HAP-1 (cell line): ENCODE measurements at regions not wholly inside any gene's neighbourhood (a gene's known extent, or its start where the extent isn't known, plus 50 kb on each side); places are given as distances from the start of the nearest gene placed in this dataset.
"Not testable (repeated sequence)": the region's sequence is repeated elsewhere in the genome, so short reads cannot be mapped to it uniquely, and the experiment has no call there.

Source experiments
- DNase-seq, 2 experiments: peaks; one replicate each; pipeline ENCODE4 v3.0.0-alpha.2; 2016 to 2020; ENCODE audit warnings: low spot score in 2 of 2
- H3K27me3 ChIP-seq: fragments of 250-450 bp; sonication (Bioruptor Pico); 2 replicates; pipeline ENCODE4 v1.5.1; 2020; ENCODE audit warnings: low read depth, mild to moderate bottlenecking, moderate library complexity
- H3K36me3 ChIP-seq: fragments of 250-450 bp; sonication (Bioruptor Pico); replicated peaks from 2 replicates; pipeline ENCODE4 v1.5.1; 2020; ENCODE audit warnings: mild to moderate bottlenecking
- H3K4me1 ChIP-seq: fragments of 250-450 bp; sonication (Bioruptor Pico); 2 replicates; pipeline ENCODE4 v1.5.1; 2020; ENCODE audit warnings: mild to moderate bottlenecking
- H3K4me3 ChIP-seq: fragments of 250-450 bp; sonication (Bioruptor Pico); 2 replicates; pipeline ENCODE4 v1.5.1; 2020; ENCODE audit warnings: mild to moderate bottlenecking, moderate library complexity
- H3K9me3 ChIP-seq: fragments of 250-450 bp; sonication (Bioruptor Pico); 2 replicates; pipeline ENCODE4 v1.5.1; 2020; ENCODE audit warnings: mild to moderate bottlenecking, moderate library complexity
- in situ Hi-C: fragments of 300-500 bp; cut with MboI; formaldehyde crosslinking; loops from 3 replicates; pipeline ENCODE4 v1.14.3; 2020; ENCODE audit warnings: low sequenced_read_pairs, inconsistent platforms, mixed read lengths

DNA sequence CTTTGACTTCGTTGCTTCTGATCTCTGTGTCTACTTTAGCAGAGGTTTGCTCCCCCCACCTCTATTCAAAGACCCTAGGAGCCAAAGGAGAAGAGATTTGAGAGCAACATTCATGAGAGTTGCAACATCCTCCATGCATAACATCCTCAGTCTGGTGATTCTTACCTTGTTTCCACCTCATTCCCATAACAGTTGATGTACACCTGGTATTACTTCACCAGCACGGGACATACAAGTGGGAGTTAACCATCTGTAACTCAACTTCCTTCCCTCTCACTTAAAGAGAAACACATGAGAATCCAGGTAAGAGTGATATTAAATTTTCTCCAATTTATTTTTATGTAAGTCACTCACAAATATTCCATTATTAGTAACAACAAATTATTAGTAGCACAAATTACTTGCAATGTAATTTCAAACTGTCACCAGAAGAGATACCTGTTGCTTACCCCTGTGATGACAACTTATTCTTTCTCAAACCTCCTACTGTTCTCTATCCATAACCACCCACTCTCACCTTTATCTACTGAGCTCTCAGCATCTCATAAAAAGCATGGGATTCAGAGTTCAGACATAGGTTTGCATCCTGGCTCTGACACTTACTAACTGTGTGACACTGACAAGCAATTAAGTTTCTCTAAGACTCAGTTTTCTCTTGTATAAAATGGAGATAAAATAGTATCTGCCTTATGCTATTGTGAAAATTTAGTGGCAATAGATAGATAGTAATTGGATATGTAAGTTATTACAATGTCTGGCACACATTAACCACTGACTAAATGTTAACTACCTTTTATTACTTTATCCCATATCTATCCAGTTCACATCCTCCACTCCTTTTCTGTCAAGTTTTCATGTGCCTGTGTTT is 184.6 kb upstream of the SRD5A2 start:
- Histone ChIP-seq H3K4me3 (no peak overlapping the region), H3K9me3 (no peaks in the 10 kb centered on the region), H3K36me3 (no peaks in the 10 kb centered on the region), H3K4me1 (no peaks in the 10 kb centered on the region), H3K27me3 (no peaks in the 10 kb centered on the region)
- in situ Hi-C loops = no loop called here
- DNase-seq = no peak

DNA sequence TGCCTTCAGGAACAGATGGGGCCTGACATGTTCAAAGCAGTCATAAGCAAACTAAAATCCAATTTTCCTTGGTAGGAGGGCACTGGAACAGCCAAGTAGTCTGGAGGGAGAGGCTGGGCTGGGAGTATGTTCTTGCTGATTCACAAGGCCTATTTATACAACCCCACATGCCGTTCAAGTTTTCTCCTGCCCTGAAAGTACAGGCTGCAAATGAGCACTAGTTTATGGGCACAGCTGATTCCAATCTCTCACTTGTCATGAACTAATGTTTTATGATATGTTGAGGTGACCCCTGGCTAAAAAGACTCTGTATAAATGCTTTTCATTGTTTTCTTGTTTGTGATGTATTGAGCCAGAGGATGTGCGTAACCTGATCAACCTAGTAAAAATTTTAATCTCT is 183.4 kb upstream of the SRD5A2 start:
- DNase-seq = no peak
- in situ Hi-C loops = no loop called here
- H3K27me3 ChIP-seq = no peaks in the 10 kb centered on the region
- H3K4me3 ChIP-seq = no peak overlapping the region
- no peaks in the 10 kb centered on the region for H3K4me1 ChIP-seq
- no peaks in the 10 kb centered on the region for H3K9me3 ChIP-seq
- H3K36me3 ChIP-seq = no peaks in the 10 kb centered on the region

DNA sequence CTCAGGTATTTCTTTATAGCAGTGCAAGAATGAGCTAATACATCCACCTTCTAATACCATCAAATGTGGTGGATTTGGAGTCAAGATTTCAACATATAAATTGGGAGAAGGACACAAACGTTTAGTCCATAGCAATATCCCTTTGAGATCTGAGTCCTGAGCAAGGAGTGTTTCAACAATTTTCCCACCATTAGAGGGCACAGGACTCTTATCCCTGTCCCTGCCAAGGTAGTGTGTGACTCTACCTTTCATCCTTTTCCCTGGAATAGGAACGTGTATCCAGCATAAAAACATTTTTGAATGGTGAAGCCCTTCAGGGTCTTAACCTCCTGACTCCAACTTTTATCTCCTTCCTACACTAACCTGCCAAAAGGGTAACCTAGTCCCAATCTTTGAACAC is 181.3 kb upstream of the SRD5A2 start:
- H3K4me3 ChIP-seq = no peak overlapping the region
- H3K4me1 ChIP-seq = no peaks in the 10 kb centered on the region
- H3K27me3 ChIP-seq = no peaks in the 10 kb centered on the region
- H3K9me3 ChIP-seq = no peaks in the 10 kb centered on the region
- in situ Hi-C loops = no loop called here
- no peaks in the 10 kb centered on the region for H3K36me3 ChIP-seq
- DNase-seq = no peak

DNA sequence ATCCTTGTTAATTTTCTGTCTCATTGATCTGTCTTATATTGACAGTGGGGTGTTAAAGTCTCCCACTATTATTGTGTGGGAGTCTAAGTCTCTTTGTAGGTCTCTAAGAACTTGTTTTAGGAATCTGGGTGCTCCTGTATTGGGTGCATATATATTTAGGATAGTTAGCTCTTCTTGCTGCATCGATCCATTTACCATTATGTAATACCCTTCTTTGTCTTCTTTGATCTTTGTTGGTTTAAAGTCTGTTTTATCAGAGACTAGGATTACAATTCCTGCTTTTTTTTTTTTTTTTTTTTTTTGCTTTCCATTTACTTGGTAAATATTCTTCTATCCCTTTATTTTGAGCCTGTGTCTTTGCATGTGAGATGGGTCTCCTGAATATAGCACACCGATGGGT is 176.6 kb upstream of the SRD5A2 start:
- DNase-seq, in situ Hi-C loops, H3K4me1 ChIP-seq, H3K36me3 ChIP-seq, H3K27me3 ChIP-seq, H3K4me3 ChIP-seq, H3K9me3 ChIP-seq: not testable (repeated sequence)

GRCh38 chr2:31748746-31749145 is 168.0 kb upstream of the SRD5A2 start:
- H3K4me3 ChIP-seq, H3K27me3 ChIP-seq, in situ Hi-C loops, H3K9me3 ChIP-seq, DNase-seq, H3K4me1 ChIP-seq, H3K36me3 ChIP-seq: not testable (repeated sequence)

DNA sequence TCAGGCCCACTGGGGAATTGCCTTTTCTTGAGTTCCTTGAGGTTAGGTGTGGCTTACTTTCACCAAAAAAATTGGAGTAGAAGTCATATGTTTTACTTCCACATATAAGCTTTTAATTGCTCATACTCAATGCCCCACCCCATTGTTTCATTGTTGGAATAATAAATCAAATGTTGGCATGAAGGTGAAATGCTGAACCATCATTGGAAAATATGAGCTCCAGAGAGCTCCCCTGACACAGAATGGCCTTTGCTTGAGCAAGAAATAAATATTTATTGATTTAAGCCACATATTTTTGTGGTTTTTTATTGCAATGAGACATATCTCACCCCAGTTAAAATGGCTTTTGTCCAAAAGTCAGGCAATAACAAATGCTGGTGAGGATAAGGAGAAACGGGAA is 167.3 kb upstream of the SRD5A2 start:
- no peak for DNase-seq
- Histone ChIP-seq H3K4me3 (no peak overlapping the region), H3K9me3 (no peaks in the 10 kb centered on the region), H3K4me1 (no peaks in the 10 kb centered on the region), H3K27me3 (no peaks in the 10 kb centered on the region), H3K36me3 (no peaks in the 10 kb centered on the region)
- in situ Hi-C loops = no loop called here

- in situ Hi-C loops = no loop called here
- H3K4me1 ChIP-seq = no peaks in the 10 kb centered on the region
Observed at GRCh38 chr2:31739161-31739560, 158.4 kb upstream of the SRD5A2 start.

GRCh38 chr2:31736695-31737454 is 156.1 kb upstream of the SRD5A2 start:
- in situ Hi-C loops = no loop called here
- Histone ChIP-seq H3K36me3 (no peaks in the 10 kb centered on the region), H3K4me1 (no peaks in the 10 kb centered on the region), H3K27me3 (no peaks in the 10 kb centered on the region), H3K4me3 (no peak overlapping the region), H3K9me3 (no peaks in the 10 kb centered on the region)
- no peak for DNase-seq

More at GRCh38 chr2:31739161-31739560, 158.4 kb upstream of the SRD5A2 start:
- Histone ChIP-seq H3K4me3 (no peak overlapping the region), H3K27me3 (no peaks in the 10 kb centered on the region), H3K9me3 (no peaks in the 10 kb centered on the region), H3K36me3 (no peaks in the 10 kb centered on the region)
- no peak for DNase-seq

- in situ Hi-C loops = no loop called here
- H3K4me1 ChIP-seq = no peaks in the 10 kb centered on the region
- no peak for DNase-seq
Observed at GRCh38 chr2:31735716-31736115, 155.0 kb upstream of the SRD5A2 start.

GRCh38 chr2:31729442-31730092 is 148.8 kb upstream of the SRD5A2 start:
- H3K4me3 ChIP-seq = no peak overlapping the region
- no peaks in the 10 kb centered on the region for H3K9me3 ChIP-seq
- no peaks in the 10 kb centered on the region for H3K27me3 ChIP-seq
- no peaks in the 10 kb centered on the region for H3K36me3 ChIP-seq
- peak; percentile 22 to 52 for DNase-seq
- in situ Hi-C loops = no loop called here
- no peaks in the 10 kb centered on the region for H3K4me1 ChIP-seq

More at GRCh38 chr2:31735716-31736115, 155.0 kb upstream of the SRD5A2 start:
- Histone ChIP-seq H3K4me3 (no peak overlapping the region), H3K36me3 (no peaks in the 10 kb centered on the region), H3K9me3 (no peaks in the 10 kb centered on the region), H3K27me3 (no peaks in the 10 kb centered on the region)

DNA sequence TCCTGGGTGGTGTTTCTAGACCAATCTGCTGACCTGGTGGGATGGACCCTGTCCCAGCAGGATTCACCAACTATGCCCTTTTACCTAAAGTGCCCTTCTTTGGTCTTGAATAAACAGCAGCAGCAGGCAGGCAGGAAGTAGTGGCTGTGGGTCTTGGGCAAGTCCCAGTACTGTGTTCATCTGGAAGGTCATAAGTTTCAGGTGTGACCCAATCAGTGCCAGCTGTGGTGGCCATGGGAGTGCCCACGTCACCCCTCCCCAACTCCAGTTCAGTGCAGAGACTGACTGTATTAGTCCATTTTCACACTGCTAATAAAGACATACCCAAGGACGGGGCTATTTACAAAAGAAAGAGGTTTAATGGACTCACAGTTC is 148.3 kb upstream of the SRD5A2 start:
- Histone ChIP-seq H3K9me3 (no peaks in the 10 kb centered on the region), H3K4me1 (no peaks in the 10 kb centered on the region), H3K4me3 (no peak overlapping the region), H3K27me3 (no peaks in the 10 kb centered on the region), H3K36me3 (no peaks in the 10 kb centered on the region)
- in situ Hi-C loops = no loop called here
- no peak for DNase-seq

GRCh38 chr2:31728406-31729064 is 147.8 kb upstream of the SRD5A2 start:
- Histone ChIP-seq H3K36me3 (no peaks in the 10 kb centered on the region), H3K9me3 (no peaks in the 10 kb centered on the region), H3K4me3 (no peak overlapping the region), H3K4me1 (no peaks in the 10 kb centered on the region), H3K27me3 (no peaks in the 10 kb centered on the region)
- no peak for DNase-seq
- in situ Hi-C loops = no loop called here

GRCh38 chr2:31726457-31726856 is 145.7 kb upstream of the SRD5A2 start:
- in situ Hi-C loops = no loop called here
- DNase-seq = no peak
- no peaks in the 10 kb centered on the region for H3K4me1 ChIP-seq
- no peaks in the 10 kb centered on the region for H3K36me3 ChIP-seq
- no peak overlapping the region for H3K4me3 ChIP-seq
- no peaks in the 10 kb centered on the region for H3K27me3 ChIP-seq
- no peaks in the 10 kb centered on the region for H3K9me3 ChIP-seq
